Astrocyte (in vitro differentiated cells and primary cell): ENCODE measurements at regions not wholly inside any gene's neighbourhood (a gene's known extent, or its start where the extent isn't known, plus 50 kb on each side); places are given as distances from the start of the nearest gene placed in this dataset.
"Not testable (repeated sequence)": the region's sequence is repeated elsewhere in the genome, so short reads cannot be mapped to it uniquely, and the experiment has no call there.

ENCODE experiments used
- EZH2 ChIP-seq: IDR thresholded peaks from 2 replicates; pipeline ENCODE4 v1.6.1; 2012; ENCODE audit warnings: mild to moderate bottlenecking, low read length, inconsistent platforms; ENCODE audit not compliant: insufficient read depth
- TF ChIP-seq, protein P1 (sequence below): IDR thresholded peaks from 2 replicates; pipeline ENCODE4 v1.5.1; 2011; ENCODE audit warnings: low read depth, mild to moderate bottlenecking, inconsistent platforms, low read length, moderate library complexity; ENCODE audit not compliant: insufficient read depth

- TF ChIP-seq, protein P1, sequence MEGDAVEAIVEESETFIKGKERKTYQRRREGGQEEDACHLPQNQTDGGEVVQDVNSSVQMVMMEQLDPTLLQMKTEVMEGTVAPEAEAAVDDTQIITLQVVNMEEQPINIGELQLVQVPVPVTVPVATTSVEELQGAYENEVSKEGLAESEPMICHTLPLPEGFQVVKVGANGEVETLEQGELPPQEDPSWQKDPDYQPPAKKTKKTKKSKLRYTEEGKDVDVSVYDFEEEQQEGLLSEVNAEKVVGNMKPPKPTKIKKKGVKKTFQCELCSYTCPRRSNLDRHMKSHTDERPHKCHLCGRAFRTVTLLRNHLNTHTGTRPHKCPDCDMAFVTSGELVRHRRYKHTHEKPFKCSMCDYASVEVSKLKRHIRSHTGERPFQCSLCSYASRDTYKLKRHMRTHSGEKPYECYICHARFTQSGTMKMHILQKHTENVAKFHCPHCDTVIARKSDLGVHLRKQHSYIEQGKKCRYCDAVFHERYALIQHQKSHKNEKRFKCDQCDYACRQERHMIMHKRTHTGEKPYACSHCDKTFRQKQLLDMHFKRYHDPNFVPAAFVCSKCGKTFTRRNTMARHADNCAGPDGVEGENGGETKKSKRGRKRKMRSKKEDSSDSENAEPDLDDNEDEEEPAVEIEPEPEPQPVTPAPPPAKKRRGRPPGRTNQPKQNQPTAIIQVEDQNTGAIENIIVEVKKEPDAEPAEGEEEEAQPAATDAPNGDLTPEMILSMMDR = not testable (repeated sequence)
- TF ChIP-seq EZH2 = not testable (repeated sequence)
Measured at GRCh38 chr18:14222354-14223221, 90.4 kb upstream of the ZNF519 start.
